Right lobe of liver (tissue), 4 donors: ENCODE measurements at regions not wholly inside any gene's neighbourhood (a gene's known extent, or its start where the extent isn't known, plus 50 kb on each side); places are given as distances from the start of the nearest gene placed in this dataset.

Source experiments
- POLR2A ChIP-seq: fragments of 450-650 bp; IDR thresholded peaks from one replicate; pipeline ENCODE4 v1.6.1; 2017; ENCODE audit warnings: antibody characterized with exemption, mild to moderate bottlenecking
- TF ChIP-seq, protein P1 (sequence below), 4 donors: fragments of 200-600 bp in 3 of 4; fragments of 450-650 bp in 1 of 4; IDR thresholded peaks; one replicate each; pipeline versions ENCODE4 v1.5.1 to v1.8.0; 2016 to 2022; ENCODE audit warnings: antibody characterized with exemption in 4 of 4, mild to moderate bottlenecking in 2 of 4
- donor health status: DM: no; HTN: no; CAD: no.
- donor health status: DM: no; HTN: no; CAD: no.
- donor health status: DM: no; HTN: yes; CAD: no.

GRCh38 chr4:10866666-10867065 lies 182.1 kb upstream of the CLNK start:
- TF ChIP-seq, protein P1, sequence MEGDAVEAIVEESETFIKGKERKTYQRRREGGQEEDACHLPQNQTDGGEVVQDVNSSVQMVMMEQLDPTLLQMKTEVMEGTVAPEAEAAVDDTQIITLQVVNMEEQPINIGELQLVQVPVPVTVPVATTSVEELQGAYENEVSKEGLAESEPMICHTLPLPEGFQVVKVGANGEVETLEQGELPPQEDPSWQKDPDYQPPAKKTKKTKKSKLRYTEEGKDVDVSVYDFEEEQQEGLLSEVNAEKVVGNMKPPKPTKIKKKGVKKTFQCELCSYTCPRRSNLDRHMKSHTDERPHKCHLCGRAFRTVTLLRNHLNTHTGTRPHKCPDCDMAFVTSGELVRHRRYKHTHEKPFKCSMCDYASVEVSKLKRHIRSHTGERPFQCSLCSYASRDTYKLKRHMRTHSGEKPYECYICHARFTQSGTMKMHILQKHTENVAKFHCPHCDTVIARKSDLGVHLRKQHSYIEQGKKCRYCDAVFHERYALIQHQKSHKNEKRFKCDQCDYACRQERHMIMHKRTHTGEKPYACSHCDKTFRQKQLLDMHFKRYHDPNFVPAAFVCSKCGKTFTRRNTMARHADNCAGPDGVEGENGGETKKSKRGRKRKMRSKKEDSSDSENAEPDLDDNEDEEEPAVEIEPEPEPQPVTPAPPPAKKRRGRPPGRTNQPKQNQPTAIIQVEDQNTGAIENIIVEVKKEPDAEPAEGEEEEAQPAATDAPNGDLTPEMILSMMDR (IDR thresholded peaks at IDR 0.05): no peak
- TF ChIP-seq POLR2A: no peak
